ENCODE measurements at regions not wholly inside any gene's neighbourhood (a gene's known extent, or its start where the extent isn't known, plus 50 kb on each side); places are given as distances from the start of the nearest gene placed in this dataset.

DNA sequence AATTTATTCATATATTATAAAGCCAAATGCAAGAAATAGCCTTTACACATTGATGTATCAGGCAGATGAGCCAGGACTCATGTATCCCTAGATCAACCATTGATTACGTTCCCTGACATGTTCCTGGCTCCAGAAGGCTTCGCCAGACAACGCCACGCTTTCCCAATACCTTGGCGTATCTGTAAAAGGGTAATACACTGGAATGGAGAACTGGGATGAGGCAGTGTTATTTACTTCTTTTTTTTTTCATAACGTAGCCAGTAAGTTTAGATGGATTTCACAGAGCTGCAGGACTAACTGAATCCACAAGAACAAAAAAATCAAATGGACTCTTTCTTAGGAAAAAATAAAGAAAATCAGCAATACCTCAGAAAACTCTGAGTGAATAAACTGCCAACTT is 588.1 kb upstream of the SEMA3D start:
- DNase-seq, result no peak

DNA sequence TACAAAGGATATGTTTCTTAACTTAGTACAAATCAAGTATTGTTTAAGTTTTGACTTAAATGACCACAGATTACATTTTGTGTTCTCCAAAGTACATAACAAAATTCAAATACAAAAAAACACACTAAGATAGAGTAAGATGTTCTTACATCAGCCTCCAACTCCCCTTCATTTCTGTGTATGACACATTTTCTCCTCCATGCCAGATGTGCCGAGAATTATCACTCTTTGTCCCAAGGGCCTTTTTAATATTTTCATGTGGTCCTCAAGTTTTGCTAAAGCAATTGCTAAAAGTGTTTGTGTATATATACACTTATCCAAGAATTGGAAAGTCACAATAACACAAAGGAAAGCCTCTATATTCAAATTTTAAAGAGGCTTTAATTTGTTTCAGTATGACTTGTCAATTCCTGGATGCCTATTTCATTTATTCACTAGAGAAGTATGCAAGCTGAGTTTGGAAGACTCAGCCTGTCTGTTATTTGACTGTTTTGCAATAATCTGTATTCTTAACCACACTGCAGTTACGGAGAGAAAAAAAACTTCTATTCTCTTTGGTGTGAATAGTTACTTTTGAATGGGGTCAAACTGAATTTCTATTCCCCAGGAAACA is 586.4 kb upstream of the SEMA3D start:
- DNase-seq, result no peak

DNA sequence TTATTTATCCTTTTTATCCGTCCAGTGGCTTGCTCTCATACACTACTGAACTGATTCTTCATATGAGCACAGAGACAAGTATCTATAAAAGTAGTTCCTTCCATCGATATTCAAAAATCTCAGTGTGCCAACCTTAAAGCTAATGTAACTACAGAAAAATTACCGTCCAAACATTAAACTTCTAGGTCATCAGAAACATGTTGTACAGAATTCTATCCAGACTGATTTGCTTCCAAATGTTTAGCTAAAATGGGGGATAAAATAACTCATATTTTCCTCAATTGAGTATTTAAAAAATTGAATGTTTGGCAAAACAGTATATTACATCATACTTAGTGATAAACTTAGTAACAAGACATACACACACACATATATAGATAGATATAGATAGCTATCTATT is 584.7 kb upstream of the SEMA3D start:
- no peak for DNase-seq

DNA sequence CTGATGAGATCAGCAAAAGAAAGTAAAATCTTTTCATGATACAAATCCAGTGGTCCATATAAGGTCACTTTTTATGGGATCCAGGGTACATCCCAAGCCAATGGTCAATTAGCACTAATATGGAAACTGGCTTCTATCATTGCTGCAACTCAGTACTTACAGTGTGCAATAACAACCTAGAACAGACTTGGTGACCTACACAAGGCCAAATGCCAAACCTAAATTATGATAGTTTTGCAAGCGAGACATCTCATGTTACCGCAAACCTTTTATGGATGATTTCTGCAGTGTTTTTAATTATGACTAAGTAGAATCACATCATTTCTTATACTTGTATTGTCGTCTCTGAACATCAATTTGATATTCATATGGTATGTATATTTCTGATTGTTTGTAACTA is 583.5 kb upstream of the SEMA3D start:
- DNase-seq, result no peak

DNA sequence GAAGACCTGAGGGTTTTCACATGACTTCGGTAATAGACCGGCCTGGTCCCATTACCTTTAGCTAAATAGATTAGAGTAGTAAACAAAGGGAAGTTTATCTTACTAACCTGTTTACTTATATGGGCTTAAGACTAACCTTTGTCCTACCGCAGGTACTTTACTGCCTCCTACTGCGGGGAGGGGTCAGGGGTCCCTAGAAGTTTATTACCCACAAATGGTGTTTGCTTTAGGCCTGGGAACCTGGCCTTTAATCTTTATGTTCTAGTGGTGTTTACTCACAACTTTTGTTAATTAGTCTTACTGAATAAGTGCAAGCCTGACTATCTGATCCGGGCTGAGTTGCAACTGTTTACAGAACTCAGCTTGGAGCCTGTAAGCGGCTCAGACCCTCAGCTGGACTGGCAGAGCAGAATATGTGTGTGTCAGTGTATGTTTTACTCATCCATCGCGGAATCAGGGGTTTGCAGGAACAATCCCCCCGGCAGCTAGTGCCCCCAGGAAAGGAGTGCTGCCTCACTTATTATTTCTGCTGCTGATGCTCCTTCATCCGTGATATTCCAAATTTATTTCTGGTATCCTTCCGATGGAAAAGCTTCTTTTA is 578.9 kb upstream of the SEMA3D start:
- DNase-seq, result peak in 1 of 3 experiments; percentile 50

DNA sequence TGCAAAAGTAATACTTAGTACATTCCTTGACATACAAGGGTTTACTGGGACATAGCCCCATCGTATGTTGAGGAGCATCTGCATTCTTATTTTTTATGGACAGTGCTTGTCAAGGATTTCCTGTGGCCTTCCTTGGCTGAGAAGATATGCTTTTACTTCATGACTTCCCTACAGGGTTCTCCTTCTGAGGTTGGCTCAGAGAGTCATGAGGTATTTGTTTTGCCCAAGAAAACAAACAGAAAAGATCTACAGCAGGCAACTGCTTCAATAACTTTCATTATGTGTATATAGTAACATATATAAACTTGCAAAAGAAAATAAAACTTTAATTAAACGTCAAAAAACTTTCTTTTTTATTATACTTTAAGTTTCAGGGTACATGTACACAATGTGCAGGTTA is 577.2 kb upstream of the SEMA3D start:
- DNase-seq, result no peak

DNA sequence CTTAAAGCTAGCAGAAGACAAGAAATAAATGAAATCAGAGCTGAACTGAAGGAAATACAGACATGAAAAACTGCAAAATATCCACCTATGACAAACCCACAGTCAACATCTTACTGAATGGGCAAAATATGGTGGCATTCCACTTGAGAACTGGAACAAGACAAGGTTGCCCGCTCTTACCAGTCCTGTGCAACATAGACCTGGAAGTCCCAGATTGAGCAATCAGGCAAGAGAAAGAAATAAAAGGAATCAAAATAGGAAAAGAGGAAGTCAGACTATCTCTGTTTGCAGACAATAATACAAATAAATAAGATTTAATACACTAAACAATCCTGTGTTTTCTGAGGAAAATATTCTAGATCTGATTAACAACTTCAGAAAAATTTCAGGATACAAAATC is 570.5 kb upstream of the SEMA3D start:
- DNase-seq, result no peak

DNA sequence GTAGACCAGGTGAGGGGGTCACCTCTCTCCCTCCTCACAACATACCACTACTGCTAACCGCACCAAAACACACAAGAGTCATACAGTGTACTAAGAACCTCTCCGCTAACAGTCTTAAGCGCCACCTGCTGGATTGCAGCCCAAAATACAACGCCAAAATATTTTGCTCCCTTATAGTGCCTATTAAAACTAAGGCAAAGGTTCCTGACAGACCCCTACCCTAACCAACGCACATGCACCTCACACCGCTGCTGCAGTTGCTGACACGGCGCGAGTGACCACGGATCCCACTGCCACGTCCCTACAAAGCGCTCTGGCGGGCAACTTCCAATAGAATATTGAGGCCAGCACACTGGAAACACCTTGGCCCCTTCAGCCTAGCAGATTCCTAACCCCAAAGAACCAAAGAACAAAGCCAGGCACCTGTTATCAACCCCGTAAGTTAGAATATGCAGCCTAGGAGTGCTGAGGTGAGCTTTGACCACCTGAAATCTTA is 563.6 kb upstream of the SEMA3D start:
- DNase-seq, result peak in 2 of 3 experiments; percentile 19 to 47

DNA sequence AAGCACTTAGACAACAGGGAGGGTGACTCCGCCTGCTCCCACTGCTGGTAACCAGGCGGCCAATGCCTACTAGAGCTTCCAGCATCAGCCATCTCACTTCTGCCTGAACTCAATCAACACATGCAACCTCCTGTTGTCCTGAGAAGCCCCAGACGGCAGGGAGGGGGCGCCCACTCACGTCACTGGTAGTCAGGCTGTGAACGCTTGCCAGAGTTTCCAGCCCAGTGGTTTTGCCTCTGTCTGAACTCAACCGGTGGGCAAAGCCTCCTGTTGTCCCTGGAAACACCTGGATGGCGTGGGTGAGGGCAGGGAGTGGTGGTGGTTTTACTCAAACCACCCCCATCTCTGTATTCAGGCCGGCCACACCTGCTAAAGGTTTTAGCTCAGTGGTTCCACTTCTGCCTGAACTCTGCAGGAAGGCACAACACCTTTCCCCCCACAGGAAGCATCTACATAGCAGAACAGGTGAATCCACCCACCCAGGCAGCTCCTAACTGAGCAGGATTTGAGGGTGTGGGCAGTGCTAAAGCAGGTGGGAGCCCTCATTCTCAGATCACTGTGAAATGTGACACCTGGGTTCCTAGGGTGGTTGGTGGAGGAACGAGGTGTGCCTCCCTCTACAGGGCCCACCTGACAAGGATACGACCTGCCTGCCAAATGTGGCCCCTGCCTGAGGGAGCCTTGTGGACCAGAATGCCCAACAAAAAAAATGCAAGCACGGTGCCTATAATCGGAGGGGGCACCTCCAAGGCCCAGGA is 563.0 kb upstream of the SEMA3D start:
- no peak for DNase-seq

DNA sequence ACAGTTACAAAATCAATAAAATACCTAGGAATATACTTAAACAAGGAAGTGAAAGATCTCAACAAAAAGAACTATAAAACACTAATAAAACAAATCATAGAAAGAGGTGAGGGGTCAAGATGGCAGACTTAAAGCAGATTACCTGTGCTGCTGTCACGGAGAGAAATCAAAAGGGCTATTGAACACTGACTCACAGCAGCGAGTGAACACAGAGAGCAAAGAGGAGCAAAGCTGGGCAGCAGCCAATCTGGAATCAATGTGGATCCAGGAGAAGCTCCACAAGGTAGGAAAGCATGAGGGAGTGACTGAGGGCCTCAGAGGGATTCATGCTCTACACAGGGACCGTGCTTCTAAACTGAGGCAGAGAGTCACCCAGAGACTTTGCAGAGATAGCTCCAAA is 562.0 kb upstream of the SEMA3D start:
- no peak for DNase-seq

DNA sequence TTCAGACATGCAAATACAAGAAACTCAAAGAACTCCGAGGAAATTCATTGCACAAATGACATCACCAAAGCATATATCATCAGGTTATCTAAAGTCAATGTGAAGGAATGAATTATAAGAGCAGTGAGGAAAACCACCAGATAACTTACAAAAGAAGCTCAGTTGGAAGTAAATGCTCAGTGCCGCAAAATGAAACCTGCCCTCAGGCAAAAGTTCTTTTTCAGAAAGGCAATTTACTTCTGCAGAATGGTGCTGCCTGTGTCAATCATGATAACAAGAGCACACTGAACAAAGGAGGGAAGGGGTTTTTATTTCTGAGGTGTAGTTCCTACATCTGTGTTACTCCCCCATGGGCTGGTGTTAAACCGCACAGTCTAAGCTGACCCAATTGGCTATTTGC is 550.6 kb upstream of the SEMA3D start:
- no peak for DNase-seq

DNA sequence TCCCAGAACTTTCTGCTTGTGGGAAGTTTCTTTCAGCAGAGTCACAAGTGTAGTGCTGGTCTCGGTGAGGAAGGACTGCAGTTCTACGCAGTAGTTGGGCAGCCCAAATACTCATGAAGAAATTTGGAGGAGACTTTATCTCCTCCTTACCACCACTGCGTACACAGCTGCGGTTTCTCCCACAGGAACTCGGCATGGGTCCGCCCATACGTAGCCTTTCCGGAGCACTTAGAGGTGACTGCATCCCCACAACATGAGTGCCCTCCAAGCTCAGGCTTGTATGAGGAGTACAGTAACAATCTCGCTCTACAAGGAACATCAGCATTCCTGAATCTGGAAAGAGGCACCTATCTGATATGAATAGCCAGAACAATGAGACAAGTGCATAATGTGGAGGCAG is 549.2 kb upstream of the SEMA3D start:
- no peak for DNase-seq

DNA sequence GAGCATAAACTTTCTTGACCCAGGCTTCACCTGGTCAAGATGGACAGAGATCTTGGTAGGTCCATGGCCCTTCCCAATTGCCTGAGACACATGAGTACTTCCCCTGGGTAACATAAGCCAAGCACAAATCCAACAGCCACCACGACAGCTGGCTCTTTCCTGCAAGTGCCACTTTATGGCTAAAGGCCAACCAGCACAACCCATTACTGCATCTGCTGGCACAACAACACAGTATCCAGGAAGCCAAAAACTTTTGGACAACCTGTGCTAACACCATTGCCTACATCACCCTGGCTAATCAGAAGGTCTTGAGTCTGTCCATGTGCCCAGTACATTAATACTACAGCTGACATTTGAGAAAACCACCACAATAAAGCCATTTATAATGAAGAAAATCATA is 548.0 kb upstream of the SEMA3D start:
- no peak for DNase-seq

DNA sequence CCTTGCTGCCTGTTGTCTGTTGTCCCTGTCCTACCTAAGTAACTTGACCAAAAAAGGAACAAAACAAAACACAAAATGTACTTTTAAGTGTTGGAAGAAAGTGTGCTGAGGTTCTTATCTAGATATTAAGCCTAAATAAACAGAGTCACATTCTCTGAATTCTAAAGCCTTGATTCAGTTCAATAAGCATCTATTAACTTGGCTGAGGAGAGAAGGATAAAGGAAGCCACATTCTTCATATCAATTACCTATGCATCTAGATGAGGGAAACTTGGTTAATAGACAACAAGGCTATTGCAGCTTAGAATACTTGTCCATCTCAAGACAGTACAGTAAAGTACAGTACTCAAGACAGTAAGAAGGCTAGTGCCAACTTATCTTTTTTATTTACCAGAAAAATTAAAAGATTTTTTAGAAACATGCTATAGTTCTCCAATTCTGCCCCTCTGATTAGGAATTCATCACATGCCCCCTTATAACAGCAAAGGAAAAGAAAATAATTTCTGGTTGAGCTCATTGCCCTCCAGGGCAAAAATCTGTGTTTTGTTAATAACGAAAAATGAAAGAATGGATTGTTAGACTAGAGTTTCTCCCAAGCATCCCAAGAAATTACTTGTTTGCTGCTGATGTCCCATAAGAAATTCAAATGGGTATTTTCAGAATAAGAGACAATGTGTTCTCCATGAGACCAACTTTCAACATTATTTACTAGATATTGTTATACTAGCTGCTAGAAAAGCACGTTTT is 546.5 kb upstream of the SEMA3D start:
- no peak for DNase-seq

DNA sequence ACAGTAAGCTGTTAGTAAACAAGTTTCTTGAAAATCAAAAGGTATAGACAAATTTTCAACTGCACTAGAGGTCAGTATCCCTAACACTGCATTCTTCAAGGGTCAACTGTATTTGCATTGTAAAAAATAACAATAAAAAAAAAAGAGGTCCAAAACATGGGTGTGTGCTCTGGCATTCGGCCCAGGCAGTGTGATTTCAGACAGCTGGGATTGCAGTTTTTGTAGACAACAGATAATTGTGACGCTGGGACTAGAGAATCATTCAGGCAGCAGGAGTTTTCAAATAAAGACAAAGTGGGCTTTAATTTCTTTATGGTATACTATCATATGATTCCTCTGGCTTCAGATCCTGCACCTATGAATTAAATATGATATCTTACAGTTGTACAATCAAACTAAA is 543.2 kb upstream of the SEMA3D start:
- DNase-seq, result no peak

DNA sequence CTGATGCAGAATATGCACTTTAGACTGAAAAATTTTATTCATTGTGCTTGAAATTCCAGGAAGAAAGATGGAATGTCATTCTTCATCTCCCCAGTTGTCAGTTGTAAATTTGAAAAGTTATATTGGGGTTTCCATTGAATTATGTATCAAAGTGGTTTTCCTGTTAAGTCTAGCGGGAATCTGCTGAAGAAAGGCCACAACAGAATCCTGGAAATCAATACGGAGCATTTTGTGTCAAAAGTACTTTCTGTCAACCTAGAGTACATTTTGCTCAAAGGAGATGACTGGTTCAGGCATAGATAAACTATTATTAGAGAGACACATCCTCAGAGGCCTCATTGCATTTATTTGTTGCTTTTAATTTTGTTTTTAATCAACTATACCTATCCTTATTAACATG is 538.2 kb upstream of the SEMA3D start:
- DNase-seq, result no peak

DNA sequence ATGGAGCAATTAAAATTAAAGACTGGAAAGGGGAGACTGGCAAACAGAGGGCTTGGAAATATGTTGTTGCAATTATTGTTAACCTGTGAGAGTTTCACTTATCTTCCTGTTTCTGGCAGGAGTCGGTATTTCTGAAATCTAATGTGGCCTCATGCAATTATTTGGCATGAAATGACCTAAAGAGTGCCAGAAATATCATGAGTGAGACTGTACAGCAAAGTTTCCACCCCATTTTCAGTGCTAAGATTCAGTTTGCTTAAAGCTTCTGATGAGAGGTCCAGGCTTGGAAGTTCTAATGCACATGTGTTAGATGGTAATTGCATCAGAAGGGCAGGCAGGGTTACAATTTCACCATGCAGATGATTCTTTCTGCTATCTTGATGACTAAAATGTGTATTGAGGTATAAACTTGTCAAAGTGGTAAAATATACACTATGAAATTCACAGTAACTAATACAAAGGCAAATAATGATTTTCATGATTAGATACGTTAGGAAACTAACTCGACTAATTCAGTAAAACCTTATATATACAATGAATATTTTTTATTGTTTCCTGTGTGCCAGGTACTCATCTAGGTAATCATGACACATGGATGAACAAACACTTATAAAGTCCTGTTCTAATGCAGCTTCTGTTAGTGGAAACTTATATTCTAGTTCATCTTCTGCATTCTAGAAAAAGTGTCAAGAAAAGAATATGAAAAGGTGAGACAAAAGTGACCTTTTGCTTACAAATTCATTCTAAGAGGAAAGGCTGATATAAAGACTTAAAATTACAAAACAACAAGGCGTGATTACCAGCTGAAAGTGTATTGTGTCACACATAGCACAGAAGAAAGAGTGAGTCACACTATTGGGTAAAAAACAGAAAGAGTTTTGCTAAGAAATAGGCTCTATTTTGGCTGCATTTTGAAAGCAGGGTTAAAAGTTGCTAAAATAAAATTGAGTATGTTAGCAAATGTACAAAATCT is 533.4 kb upstream of the SEMA3D start:
- DNase-seq, result peak in 2 of 3 experiments; percentile 10 to 52

DNA sequence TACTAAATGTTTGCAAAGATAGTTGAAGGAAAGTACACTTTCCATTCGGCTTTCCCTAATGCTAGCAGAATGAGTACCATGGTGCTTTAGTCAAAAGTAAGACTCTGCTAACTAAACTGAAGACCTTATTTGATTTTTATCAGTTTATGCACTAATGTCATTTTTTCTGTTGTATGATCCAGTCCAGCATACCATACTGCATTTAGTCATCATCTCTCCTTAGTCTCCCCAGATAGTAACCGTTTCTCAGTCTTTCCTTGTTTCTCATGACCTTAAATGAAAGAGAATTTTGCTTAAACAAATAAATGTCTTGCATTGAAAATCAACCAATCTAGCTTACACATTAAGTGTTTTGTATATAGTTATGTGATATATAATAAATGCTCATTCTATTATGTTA is 529.5 kb upstream of the SEMA3D start:
- no peak for DNase-seq

DNA sequence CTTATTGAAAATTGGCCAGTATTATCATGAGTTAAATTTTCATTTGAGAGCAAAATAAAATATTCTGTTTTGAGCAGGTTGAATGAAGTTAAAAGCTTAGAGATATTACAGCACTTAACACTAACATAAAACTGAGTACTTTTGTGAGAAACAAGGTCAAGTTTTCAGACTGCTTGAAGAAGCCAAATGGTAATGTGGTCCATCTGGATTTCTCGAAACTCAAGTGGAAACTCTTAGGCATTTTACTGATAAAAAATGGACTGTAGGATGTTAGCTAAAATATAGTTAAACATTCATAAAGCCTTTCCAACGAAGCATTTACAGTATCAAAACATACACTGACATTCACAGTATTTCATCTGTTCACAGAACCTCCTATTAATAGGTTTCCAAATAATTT is 528.1 kb upstream of the SEMA3D start:
- DNase-seq, result no peak

DNA sequence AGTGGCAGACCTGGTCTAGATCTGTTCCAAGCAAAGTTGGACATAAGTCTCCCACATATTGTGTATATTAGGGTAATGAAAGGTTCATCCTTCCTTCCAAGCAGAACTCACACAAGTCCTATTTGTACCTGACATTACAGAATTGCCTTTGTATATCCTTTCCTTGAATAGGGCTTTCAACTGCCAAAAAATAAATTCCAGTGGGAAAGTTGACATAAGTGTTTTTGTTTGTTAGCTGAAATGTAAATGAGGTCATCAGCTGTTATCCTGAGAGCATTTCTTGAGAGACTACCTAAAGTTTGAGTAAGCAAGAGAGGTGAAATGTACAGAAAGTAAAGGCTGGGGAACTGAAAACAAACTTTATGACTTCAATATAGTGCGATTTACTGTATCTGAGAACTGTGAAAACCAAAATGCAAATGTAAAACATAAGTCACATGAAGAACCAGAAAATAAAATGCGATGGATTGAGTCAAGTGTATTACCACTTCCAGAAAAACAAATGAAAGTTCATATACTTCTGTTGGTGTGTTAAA is 527.3 kb upstream of the SEMA3D start:
- no peak for DNase-seq

DNA sequence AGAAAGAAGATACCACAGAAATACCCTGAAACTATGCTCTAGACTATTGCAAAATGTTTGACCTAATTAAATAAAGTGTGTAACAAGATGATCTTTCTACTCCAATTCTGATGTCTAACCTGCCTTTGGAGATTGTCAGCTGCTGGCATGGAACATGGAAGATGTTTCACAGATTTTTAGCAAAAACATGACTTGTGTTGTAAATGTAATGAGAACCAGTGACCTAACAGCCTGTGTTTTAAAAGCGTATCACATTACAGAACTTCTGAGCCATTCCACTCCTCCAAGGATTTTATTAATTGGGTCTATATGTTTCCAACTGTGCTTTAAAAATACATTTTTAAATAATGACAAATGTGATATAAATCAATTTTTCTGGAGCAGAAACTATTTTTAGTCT is 526.3 kb upstream of the SEMA3D start:
- DNase-seq, result peak in 1 of 3 experiments; percentile 34

DNA sequence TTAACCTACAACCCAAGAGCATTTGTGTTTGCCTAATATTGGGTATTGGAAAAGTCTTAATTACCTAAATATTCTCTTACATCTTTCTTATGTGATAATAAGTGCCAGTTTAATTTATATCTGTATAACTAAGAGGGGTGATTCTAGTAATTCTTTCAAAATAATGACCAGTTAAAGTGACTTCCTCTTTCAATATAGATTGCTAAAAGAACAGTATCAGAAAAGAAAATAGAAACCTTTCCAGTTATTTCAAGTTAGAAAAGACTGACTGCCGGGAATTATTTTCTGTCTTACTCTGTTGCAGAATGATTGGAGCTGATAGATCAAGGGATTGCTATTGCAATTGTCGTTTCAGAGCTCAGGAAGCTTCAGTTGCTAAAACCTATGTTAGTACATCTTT is 525.0 kb upstream of the SEMA3D start:
- no peak for DNase-seq
